HCT116 (cell line): ENCODE measurements at regions not wholly inside any gene's neighbourhood (a gene's known extent, or its start where the extent isn't known, plus 50 kb on each side); places are given as distances from the start of the nearest gene placed in this dataset.

Source experiments
- ATAC-seq: fragments of 200-7000 bp; cut with Tn5 transposase; 2 replicates; pipeline ENCODE4 v1.9.1; 2020; ENCODE audit warnings: mild to moderate bottlenecking, moderate library complexity
- BruUV-seq: library from RNA; stranded (reverse); fragments of 400-500 nt; replicated peaks from 2 replicates; lab custom pipeline; 2021; lab: Mats Ljungman, UMichigan
- CTCF ChIA-PET: fragments of 300-600 bp; sonication (Branson Sonifier 250); formaldehyde crosslinking; loops from one replicate; lab custom pipeline; 2021; ENCODE audit warnings: antibody characterized with exemption; lab: Charles Lee
- POLR2A ChIA-PET: fragments of 300-600, 350-600 bp; sonication (Branson Sonifier 250); formaldehyde crosslinking; loops from one replicate; lab custom pipeline; 2021; ENCODE audit warnings: antibody characterized with exemption; lab: Charles Lee
- RAD21 ChIA-PET, 2 experiments: fragments of 300-600 bp; sonication (Branson Sonifier 250); formaldehyde crosslinking; loops; one replicate each; lab custom pipeline; 2023; ENCODE audit warnings: low total read pairs in 2 of 2; ENCODE audit not compliant: uncharacterized antibody in 2 of 2, unreplicated experiment in 2 of 2, low non-redundant PET in 1 of 2; lab: Charles Lee
- DNase-seq: peaks from one replicate; pipeline ENCODE4 v3.0.0-alpha.2; 2010; ENCODE audit warnings: low read depth, low spot score
- H2AFZ ChIP-seq: fragments of 200-600 bp; shearing (Covaris generic), sonication (generic); 2 replicates; pipeline ENCODE4 v1.6.1; 2017; ENCODE audit warnings: low read depth, mixed run types, mixed read lengths, antibody characterized with exemption, low read length; ENCODE audit not compliant: poor library complexity, severe bottlenecking
- H3K27ac ChIP-seq: 2 replicates; pipeline ENCODE4 v1.5.1; 2012; ENCODE audit warnings: low read depth, low read length
- H3K27me3 ChIP-seq: fragments of 200-600 bp; sonication (generic); 2 replicates; pipeline ENCODE4 v1.6.1; 2016; ENCODE audit warnings: mixed run types, low read length, mixed read lengths; ENCODE audit not compliant: insufficient read depth
- H3K36me3 ChIP-seq, 2 experiments: fragments of 200-500 bp in 1 of 2; fragments of 200-600 bp in 1 of 2; sonication (Bioruptor generic) in 1 of 2; sonication (generic) in 1 of 2; 2 replicates each; pipeline versions ENCODE4 v1.5.1 to v1.6.1; 2014 to 2016; ENCODE audit warnings: low read length in 2 of 2, inconsistent platforms in 1 of 2, mixed read lengths in 1 of 2, mixed run types in 1 of 2; ENCODE audit not compliant: insufficient read depth in 2 of 2, control insufficient read depth in 1 of 2
- H3K4me1 ChIP-seq, 2 experiments: fragments of 200-600 bp in 1 of 2; sonication (generic) in 1 of 2; 2 replicates each; pipeline versions ENCODE4 v1.5.1 to v1.6.1; 2012 to 2017; ENCODE audit warnings: low read length in 2 of 2, inconsistent platforms in 1 of 2, mild to moderate bottlenecking in 1 of 2, mixed read lengths in 1 of 2, mixed run types in 1 of 2, moderate library complexity in 1 of 2; ENCODE audit not compliant: insufficient read depth in 2 of 2, control insufficient read depth in 1 of 2
- H3K4me2 ChIP-seq: fragments of 200-600 bp; sonication (generic); 2 replicates; pipeline ENCODE4 v1.6.1; 2017; ENCODE audit warnings: mixed run types, low read length, mixed read lengths
- H3K4me3 ChIP-seq, 2 experiments: fragments of 200-600 bp in 1 of 2; sonication (generic) in 1 of 2; replicated peaks in 1 of 2; 2 replicates each; pipeline ENCODE4 v1.5.1; 2011 to 2016; ENCODE audit warnings: low read length in 2 of 2, control low read depth in 1 of 2, low read depth in 1 of 2, mild to moderate bottlenecking in 1 of 2, mixed read lengths in 1 of 2, mixed run types in 1 of 2
- H3K79me2 ChIP-seq: fragments of 200-600 bp; sonication (generic); 2 replicates; pipeline ENCODE4 v1.6.1; 2017; ENCODE audit warnings: mild to moderate bottlenecking, mixed run types, low read length, moderate library complexity, mixed read lengths; ENCODE audit not compliant: insufficient read depth
- H3K9ac ChIP-seq: fragments of 200-600 bp; sonication (generic); 2 replicates; pipeline ENCODE4 v1.6.1; 2016; ENCODE audit warnings: low read length, mixed read lengths
- H3K9me2 ChIP-seq: fragments of 200-600 bp; sonication (generic), shearing (Covaris generic); 2 replicates; pipeline ENCODE4 v1.6.1; 2017; ENCODE audit warnings: mixed run types, mild to moderate bottlenecking, moderate library complexity; ENCODE audit not compliant: insufficient read depth
- H3K9me3 ChIP-seq, 2 experiments: fragments of 200-500 bp in 1 of 2; fragments of 200-600 bp in 1 of 2; sonication (Bioruptor generic) in 1 of 2; sonication (generic) in 1 of 2; 2 replicates each; pipeline ENCODE4 v1.6.1; 2014 to 2017; ENCODE audit warnings: low read length in 2 of 2, mixed read lengths in 2 of 2, inconsistent platforms in 1 of 2, low read depth in 1 of 2, mild to moderate bottlenecking in 1 of 2, mixed run types in 1 of 2, moderate library complexity in 1 of 2; ENCODE audit not compliant: control insufficient read depth in 1 of 2, insufficient read depth in 1 of 2
- H4K20me1 ChIP-seq: fragments of 200-600 bp; sonication (generic), shearing (Covaris generic); 2 replicates; pipeline ENCODE4 v1.6.1; 2017; ENCODE audit warnings: mixed run types, mild to moderate bottlenecking, moderate library complexity; ENCODE audit not compliant: insufficient read depth
- ATF3 ChIP-seq: IDR thresholded peaks from 2 replicates; pipeline ENCODE4 v1.6.1; 2012
- CEBPB ChIP-seq: IDR thresholded peaks from 2 replicates; pipeline ENCODE4 v1.6.1; 2012; ENCODE audit warnings: low read depth
- EGR1 ChIP-seq: IDR thresholded peaks from 2 replicates; pipeline ENCODE4 v1.6.1; 2012; ENCODE audit warnings: low read depth
- ELF1 ChIP-seq: IDR thresholded peaks from 2 replicates; pipeline ENCODE4 v1.6.1; 2012; ENCODE audit warnings: low read depth, borderline replicate concordance
- EZH2 ChIP-seq: fragments of 200-600 bp; sonication (generic); IDR thresholded peaks from 2 replicates; pipeline ENCODE4 v1.6.1; 2017; ENCODE audit warnings: antibody characterized with exemption, mixed run types
- EZH2phosphoT487 ChIP-seq: fragments of 200-600 bp; IDR thresholded peaks from 2 replicates; pipeline ENCODE4 v1.6.1; 2018; ENCODE audit warnings: antibody characterized with exemption, borderline replicate concordance
- FOSL1 ChIP-seq: IDR thresholded peaks from 2 replicates; pipeline ENCODE4 v1.6.1; 2012; ENCODE audit warnings: low read depth
- JUND ChIP-seq: IDR thresholded peaks from 2 replicates; pipeline ENCODE4 v1.6.1; 2012
- MAX ChIP-seq: IDR thresholded peaks from 2 replicates; pipeline ENCODE4 v1.6.1; 2012
- POLR2AphosphoS5 ChIP-seq: IDR thresholded peaks from 2 replicates; pipeline ENCODE4 v1.6.1; 2011; ENCODE audit warnings: mild to moderate bottlenecking, low read depth, low read length, moderate library complexity
- RAD21 ChIP-seq: IDR thresholded peaks from 2 replicates; pipeline ENCODE4 v1.6.1; 2012; ENCODE audit warnings: low read depth, mild to moderate bottlenecking
- SRF ChIP-seq: IDR thresholded peaks from 2 replicates; pipeline ENCODE4 v1.6.1; 2012; ENCODE audit warnings: low read depth
- YY1 ChIP-seq: IDR thresholded peaks from 2 replicates; pipeline ENCODE4 v1.6.1; 2011; ENCODE audit warnings: low read length, low read depth, moderate library complexity, mild to moderate bottlenecking; ENCODE audit not compliant: insufficient replicate concordance; ENCODE audit errors: extremely low read depth
- ZBTB33 ChIP-seq: IDR thresholded peaks from 2 replicates; pipeline ENCODE4 v1.6.1; 2011; ENCODE audit warnings: mild to moderate bottlenecking, low read length, moderate library complexity; ENCODE audit not compliant: insufficient replicate concordance; ENCODE audit errors: extremely low read depth
- ZFX ChIP-seq: fragments of 450-650 bp; IDR thresholded peaks from 2 replicates; pipeline ENCODE4 v1.6.1; 2017
- ZNF274 ChIP-seq: fragments of 200-500 bp; sonication (Bioruptor generic); IDR thresholded peaks from 2 replicates; pipeline ENCODE4 v1.6.1; 2014; ENCODE audit warnings: mild to moderate bottlenecking, low read depth, low read length, inconsistent platforms
- intact Hi-C: fragments of 100-400 bp; cut with micrococcal nuclease; formaldehyde crosslinking; loops from 2 replicates; pipeline ENCODE4 v1.10.0; 2022

- CTCF ChIA-PET, result no interaction called here
- Histone ChIP-seq H3K4me2 (peak overlapping the region; percentile 25; the same call in 1 of the 2 replicates), H3K4me3 (no peak overlapping the region), H3K79me2 (no peaks in the 10 kb centered on the region), H3K36me3 (no peaks in the 10 kb centered on the region), H3K9ac (no peak overlapping the region), H3K9me3 (no peaks in the 10 kb centered on the region), H4K20me1 (no peaks in the 10 kb centered on the region), H3K27ac (no peak overlapping the region), H3K9me2 (no peaks in the 10 kb centered on the region), H3K4me1 (peaks cover 0 to 10% of the 10 kb centered on the region in 2 experiments; a peak in 2 of 4 replicates), H2AFZ (no peak overlapping the region), H3K27me3 (no peaks in the 10 kb centered on the region)
- intact Hi-C loops, result no loop called here
- BruUV-seq, result no TSS peak
- TF ChIP-seq JUND (no peak), ATF3 (no peak), YY1 (no peak), POLR2AphosphoS5 (no peak), ZFX (no peak), MAX (no peak), FOSL1 (no peak), ELF1 (no peak), CEBPB (no peak), ZBTB33 (no peak), EZH2 (no peak), SRF (no peak), EGR1 (no peak), RAD21 (no peak), EZH2phosphoT487 (no peak), ZNF274 (no peak)
- DNase-seq (no peak), ATAC-seq (peak; percentile 49)
- POLR2A ChIA-PET, result no interaction called here
- RAD21 ChIA-PET, result no interaction called here
These were observed 127.3 kb upstream of the HUWE1 start for GRCh38 chrX:53813670-53814440.
